BE2C (cell line): ENCODE measurements at regions not wholly inside any gene's neighbourhood (a gene's known extent, or its start where the extent isn't known, plus 50 kb on each side); places are given as distances from the start of the nearest gene placed in this dataset.

ENCODE experiments used
- DNase-seq: peaks from one replicate; pipeline ENCODE4 v3.0.0-alpha.2; 2020
- H3K27me3 ChIP-seq: fragments of 250-450 bp; sonication (Bioruptor Pico); 2 replicates; pipeline ENCODE4 v1.5.1; 2020; ENCODE audit warnings: mild to moderate bottlenecking
- H3K36me3 ChIP-seq: fragments of 250-450 bp; sonication (Bioruptor Pico); 2 replicates; pipeline ENCODE4 v1.5.1; 2020; ENCODE audit warnings: mild to moderate bottlenecking
- H3K4me1 ChIP-seq: fragments of 250-450 bp; sonication (Bioruptor Pico); 2 replicates; pipeline ENCODE4 v1.5.1; 2020
- H3K4me3 ChIP-seq: 2 replicates; pipeline ENCODE4 v1.5.1; 2011; ENCODE audit warnings: low read depth, low read length
- H3K9me3 ChIP-seq: fragments of 250-450 bp; sonication (Bioruptor Pico); 2 replicates; pipeline ENCODE4 v1.5.1; 2020
- TF ChIP-seq, protein P1 (sequence below): IDR thresholded peaks from 2 replicates; pipeline ENCODE4 v1.5.1; 2012; ENCODE audit warnings: mild to moderate bottlenecking, low read depth, low read length

DNA sequence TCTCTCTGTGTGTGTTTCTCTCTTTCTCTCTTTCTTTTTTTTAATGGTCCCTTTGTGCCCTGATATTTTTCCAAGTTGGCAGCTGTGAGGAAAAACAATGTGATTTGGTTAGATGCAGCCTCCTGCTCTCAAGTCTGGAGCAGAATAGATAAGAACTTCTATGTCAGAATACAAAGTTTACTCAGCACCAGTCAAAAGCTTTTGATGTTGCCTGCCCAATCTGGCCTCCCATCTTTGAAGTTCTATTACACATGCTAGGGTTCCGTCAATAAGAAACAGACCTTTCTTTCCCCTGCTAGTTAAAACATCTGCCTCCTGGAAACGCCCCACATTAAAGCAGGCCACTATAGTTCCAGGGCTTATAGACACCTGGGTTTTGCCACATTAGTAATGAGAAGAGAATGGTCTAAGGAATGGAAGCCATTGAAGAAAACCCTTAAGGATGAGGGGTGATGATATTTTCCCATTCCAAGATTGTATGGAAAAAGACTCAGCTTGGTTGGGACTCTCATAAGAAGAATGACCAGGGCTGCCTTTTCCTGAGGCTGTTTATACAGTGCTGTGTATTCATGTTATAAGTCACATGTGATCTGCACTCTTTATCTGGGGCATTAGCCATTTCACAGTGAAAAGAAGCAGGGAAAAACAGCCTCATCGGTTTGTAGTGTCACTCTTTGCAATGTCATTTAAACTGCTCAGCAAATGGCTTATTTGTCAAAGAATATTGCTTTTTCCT is 414.7 kb upstream of the PROX1 start:
- peaks cover 6% of the 10 kb centered on the region for H3K4me1 ChIP-seq
- TF ChIP-seq, protein P1, sequence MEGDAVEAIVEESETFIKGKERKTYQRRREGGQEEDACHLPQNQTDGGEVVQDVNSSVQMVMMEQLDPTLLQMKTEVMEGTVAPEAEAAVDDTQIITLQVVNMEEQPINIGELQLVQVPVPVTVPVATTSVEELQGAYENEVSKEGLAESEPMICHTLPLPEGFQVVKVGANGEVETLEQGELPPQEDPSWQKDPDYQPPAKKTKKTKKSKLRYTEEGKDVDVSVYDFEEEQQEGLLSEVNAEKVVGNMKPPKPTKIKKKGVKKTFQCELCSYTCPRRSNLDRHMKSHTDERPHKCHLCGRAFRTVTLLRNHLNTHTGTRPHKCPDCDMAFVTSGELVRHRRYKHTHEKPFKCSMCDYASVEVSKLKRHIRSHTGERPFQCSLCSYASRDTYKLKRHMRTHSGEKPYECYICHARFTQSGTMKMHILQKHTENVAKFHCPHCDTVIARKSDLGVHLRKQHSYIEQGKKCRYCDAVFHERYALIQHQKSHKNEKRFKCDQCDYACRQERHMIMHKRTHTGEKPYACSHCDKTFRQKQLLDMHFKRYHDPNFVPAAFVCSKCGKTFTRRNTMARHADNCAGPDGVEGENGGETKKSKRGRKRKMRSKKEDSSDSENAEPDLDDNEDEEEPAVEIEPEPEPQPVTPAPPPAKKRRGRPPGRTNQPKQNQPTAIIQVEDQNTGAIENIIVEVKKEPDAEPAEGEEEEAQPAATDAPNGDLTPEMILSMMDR: no peak
- no peak overlapping the region for H3K4me3 ChIP-seq
- no peaks in the 10 kb centered on the region for H3K27me3 ChIP-seq
- no peaks in the 10 kb centered on the region for H3K9me3 ChIP-seq
- DNase-seq: peak; percentile 27
- H3K36me3 ChIP-seq: no peaks in the 10 kb centered on the region

DNA sequence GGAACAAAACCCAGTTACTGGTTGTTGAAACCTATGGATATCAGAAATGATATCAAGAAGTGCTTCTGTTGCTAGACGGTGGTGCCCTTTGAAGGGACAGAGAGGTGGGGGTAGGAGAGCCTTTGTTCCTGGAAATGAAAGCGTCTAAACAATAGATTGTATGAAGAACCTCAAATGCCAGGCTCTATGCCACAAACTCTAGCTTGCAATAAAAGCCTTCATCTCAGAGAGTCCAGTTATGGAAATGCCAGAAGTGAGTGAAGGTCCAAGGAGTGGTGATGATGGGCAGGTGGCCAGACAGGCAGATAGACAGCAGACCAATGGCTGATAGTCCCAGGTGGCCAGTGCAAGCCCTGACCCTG is 414.1 kb upstream of the PROX1 start:
- H3K36me3 ChIP-seq: no peaks in the 10 kb centered on the region
- TF ChIP-seq, protein P1: no peak
- no peak overlapping the region for H3K4me3 ChIP-seq
- no peaks in the 10 kb centered on the region for H3K27me3 ChIP-seq
- no peaks in the 10 kb centered on the region for H3K9me3 ChIP-seq
- H3K4me1 ChIP-seq: peaks cover 6% of the 10 kb centered on the region
- DNase-seq: no peak

DNA sequence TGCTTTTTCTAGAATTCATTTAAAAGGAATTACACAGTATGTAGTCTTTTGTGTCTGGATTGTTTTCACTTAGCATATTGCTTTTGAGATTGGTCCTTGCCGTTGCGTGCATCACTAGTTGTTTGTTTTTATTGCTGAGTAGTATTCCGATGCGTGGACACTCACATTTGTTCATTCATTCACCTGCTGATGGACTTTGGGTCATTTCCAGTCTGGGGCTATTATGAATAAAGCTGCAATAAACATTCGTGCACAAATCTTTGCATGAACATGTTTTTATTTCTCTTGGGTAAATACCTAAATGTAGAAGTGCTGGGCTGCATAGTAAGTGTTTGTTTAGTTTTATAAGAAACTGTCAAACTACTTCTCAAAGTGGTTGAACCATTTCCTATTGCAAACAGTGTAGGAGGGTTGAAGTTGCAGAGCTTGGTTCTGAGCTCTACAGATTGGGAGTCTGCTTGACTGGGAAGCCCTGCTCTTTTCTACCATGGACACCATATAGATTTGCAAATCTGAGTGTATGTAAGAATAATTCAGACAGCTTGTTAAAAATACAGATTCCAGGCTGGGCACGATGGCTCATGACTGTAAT is 404.7 kb upstream of the PROX1 start:
- no peak for DNase-seq
- H3K4me1 ChIP-seq: no peaks in the 10 kb centered on the region
- no peaks in the 10 kb centered on the region for H3K36me3 ChIP-seq
- H3K27me3 ChIP-seq: no peaks in the 10 kb centered on the region
- TF ChIP-seq, protein P1: no peak
- no peaks in the 10 kb centered on the region for H3K9me3 ChIP-seq
- H3K4me3 ChIP-seq: no peak overlapping the region

DNA sequence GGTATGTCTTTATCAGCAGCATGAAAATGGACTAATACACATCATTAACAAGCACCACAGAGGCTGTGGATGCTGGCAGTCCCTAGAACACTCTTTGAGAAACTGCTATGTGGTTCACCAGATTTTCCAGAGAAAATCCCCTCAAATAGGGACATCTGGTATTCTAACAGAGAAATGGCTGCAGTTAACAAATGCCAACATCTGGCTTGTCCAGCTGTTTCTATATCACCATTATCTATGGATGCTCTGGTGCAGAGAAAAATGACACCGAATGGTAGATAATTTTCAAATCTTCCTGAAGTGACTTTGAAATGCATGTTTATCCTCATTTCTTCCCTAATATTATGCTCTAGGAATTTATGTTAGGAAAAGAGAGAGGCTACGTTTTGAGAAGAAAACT is 403.5 kb upstream of the PROX1 start:
- no peaks in the 10 kb centered on the region for H3K9me3 ChIP-seq
- no peak for DNase-seq
- H3K4me1 ChIP-seq: no peaks in the 10 kb centered on the region
- TF ChIP-seq, protein P1: no peak
- no peak overlapping the region for H3K4me3 ChIP-seq
- no peaks in the 10 kb centered on the region for H3K27me3 ChIP-seq
- no peaks in the 10 kb centered on the region for H3K36me3 ChIP-seq

DNA sequence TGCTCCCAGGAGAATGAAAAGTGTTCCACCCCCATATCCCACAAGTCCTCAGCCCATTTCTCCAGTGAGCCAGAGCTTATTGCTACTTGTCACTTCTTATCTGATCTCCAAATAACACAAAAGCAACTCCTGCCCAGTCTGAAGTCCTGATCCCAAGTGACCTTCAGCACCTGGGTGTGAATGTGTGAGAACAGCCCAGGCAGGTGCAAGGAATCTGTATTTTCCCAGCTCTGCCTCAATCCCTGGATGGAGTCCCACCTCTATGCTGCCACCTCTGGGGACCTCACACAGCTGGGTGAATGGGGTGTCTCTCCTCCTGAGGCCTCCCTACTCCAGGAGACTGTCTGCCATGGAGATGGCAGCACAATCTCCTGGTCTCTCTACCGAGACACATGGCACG is 402.4 kb upstream of the PROX1 start:
- no peaks in the 10 kb centered on the region for H3K4me1 ChIP-seq
- no peak overlapping the region for H3K4me3 ChIP-seq
- no peak for DNase-seq
- TF ChIP-seq, protein P1: no peak
- no peaks in the 10 kb centered on the region for H3K27me3 ChIP-seq
- H3K9me3 ChIP-seq: no peaks in the 10 kb centered on the region
- H3K36me3 ChIP-seq: no peaks in the 10 kb centered on the region

DNA sequence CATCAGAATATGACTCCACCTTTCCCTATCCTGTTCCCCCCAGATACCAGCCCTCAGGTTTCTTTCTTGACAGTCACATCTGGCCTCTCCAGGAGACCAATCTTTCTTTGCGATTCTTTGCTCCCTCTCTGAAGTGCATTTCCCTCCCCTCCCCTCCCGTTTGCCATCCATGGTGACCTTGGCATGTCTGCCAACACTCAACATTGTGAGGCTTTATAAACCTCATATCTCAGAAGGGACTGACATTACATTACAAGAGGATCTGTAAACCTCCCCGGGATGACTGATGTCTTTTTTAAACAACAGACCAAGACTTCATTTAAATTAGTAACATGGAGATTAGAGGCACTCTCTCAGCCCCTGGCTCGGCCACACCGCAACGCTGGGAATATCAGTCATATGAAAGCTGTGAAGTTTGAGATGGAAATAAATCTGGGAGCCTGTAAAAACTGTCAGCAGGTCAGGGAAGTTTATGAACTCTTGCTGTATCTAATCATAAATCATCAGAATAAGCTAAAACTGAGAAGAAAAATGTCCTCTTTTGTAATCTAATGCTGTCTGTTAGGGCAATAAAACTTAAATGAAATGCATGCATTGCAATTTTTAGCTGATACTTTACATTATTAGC is 401.7 kb upstream of the PROX1 start:
- Histone ChIP-seq H3K9me3 (no peaks in the 10 kb centered on the region), H3K4me1 (no peaks in the 10 kb centered on the region), H3K4me3 (no peak overlapping the region), H3K27me3 (no peaks in the 10 kb centered on the region), H3K36me3 (no peaks in the 10 kb centered on the region)
- no peak for DNase-seq
- TF ChIP-seq, protein P1: no peak
